ENCODE measurements at regions not wholly inside any gene's neighbourhood (a gene's known extent, or its start where the extent isn't known, plus 50 kb on each side); places are given as distances from the start of the nearest gene placed in this dataset.

- Histone ChIP-seq H3K27ac (no peak overlapping the region), H3K9me3 (ENCODE audit: insufficient read depth, low read depth) (no peaks in the 10 kb centered on the region), H3K36me3 (ENCODE audit: low read depth) (no peaks in the 10 kb centered on the region), H3K4me2 (no peak overlapping the region), H3K4me3 (no peak overlapping the region), H3K9me2 (ENCODE audit: insufficient read depth) (no peaks in the 10 kb centered on the region), H3K4me1 (replicated peaks; ENCODE audit: insufficient read depth) (no peaks in the 10 kb centered on the region), H3F3A (ENCODE audit: insufficient read depth, low read depth) (no peaks in the 10 kb centered on the region), H2AFZ (no peak overlapping the region), H4K20me1 (ENCODE audit: insufficient read depth) (no peaks in the 10 kb centered on the region), H3K27me3 (ENCODE audit: insufficient read depth, low read depth) (no peaks in the 10 kb centered on the region), H3K79me2 (ENCODE audit: low read depth) (no peaks in the 10 kb centered on the region)
- intact Hi-C loops (cut with micrococcal nuclease; ENCODE audit: unreplicated experiment) = no loop called here
- ChIA-PET POLR2A (ENCODE audit: unreplicated experiment) (no interaction called here), CTCF (no interaction called here)
- TF ChIP-seq CTCF (conservative IDR thresholded peaks at IDR 0.05) (no peak), EZH2 (IDR thresholded peaks at IDR 0.05; ENCODE audit: low read depth) (no peak)
- DNase-seq = no peak
- no TSS peak for BruUV-seq (replicated peaks)
Observed at GRCh38 chr3:18716101-18716500, 291.0 kb upstream of the SATB1 start.

- BruUV-seq (replicated peaks) = no TSS peak
- Histone ChIP-seq H3K4me2 (no peak overlapping the region), H3K4me3 (no peak overlapping the region), H3F3A (ENCODE audit: insufficient read depth, low read depth) (no peaks in the 10 kb centered on the region), H3K9me3 (ENCODE audit: insufficient read depth, low read depth) (no peaks in the 10 kb centered on the region), H3K9me2 (ENCODE audit: insufficient read depth) (no peaks in the 10 kb centered on the region), H2AFZ (no peak overlapping the region), H3K27me3 (ENCODE audit: insufficient read depth, low read depth) (no peaks in the 10 kb centered on the region), H3K4me1 (replicated peaks; ENCODE audit: insufficient read depth) (no peaks in the 10 kb centered on the region), H3K27ac (no peak overlapping the region), H3K79me2 (ENCODE audit: low read depth) (no peaks in the 10 kb centered on the region), H4K20me1 (ENCODE audit: insufficient read depth) (no peaks in the 10 kb centered on the region), H3K36me3 (ENCODE audit: low read depth) (no peaks in the 10 kb centered on the region)
- POLR2A ChIA-PET (ENCODE audit: unreplicated experiment) = no interaction called here
- no peak for DNase-seq
- CTCF ChIA-PET = no interaction called here
- no peak for TF ChIP-seq EZH2 (IDR thresholded peaks at IDR 0.05; ENCODE audit: low read depth)
- TF ChIP-seq CTCF (conservative IDR thresholded peaks at IDR 0.05) = no peak
- intact Hi-C loops (cut with micrococcal nuclease; ENCODE audit: unreplicated experiment) = no loop called here
Observed at GRCh38 chr3:18715208-18715607, 290.1 kb upstream of the SATB1 start.

- no peak for DNase-seq
- POLR2A ChIA-PET (ENCODE audit: unreplicated experiment) = no interaction called here
- intact Hi-C loops (cut with micrococcal nuclease; ENCODE audit: unreplicated experiment) = no loop called here
- no peak for TF ChIP-seq EZH2 (IDR thresholded peaks at IDR 0.05; ENCODE audit: low read depth)
- no peak for TF ChIP-seq CTCF (conservative IDR thresholded peaks at IDR 0.05)
- H3K4me1 ChIP-seq (replicated peaks; ENCODE audit: insufficient read depth) = no peaks in the 10 kb centered on the region
- no peaks in the 10 kb centered on the region for H4K20me1 ChIP-seq (ENCODE audit: insufficient read depth)
- no peak overlapping the region for H2AFZ ChIP-seq
- no peak overlapping the region for H3K27ac ChIP-seq
- H3K4me3 ChIP-seq = no peak overlapping the region
- H3F3A ChIP-seq (ENCODE audit: insufficient read depth, low read depth) = no peaks in the 10 kb centered on the region
- no peaks in the 10 kb centered on the region for H3K9me2 ChIP-seq (ENCODE audit: insufficient read depth)
- CTCF ChIA-PET = no interaction called here
- H3K79me2 ChIP-seq (ENCODE audit: low read depth) = no peaks in the 10 kb centered on the region
- H3K4me2 ChIP-seq = no peak overlapping the region
- no TSS peak for BruUV-seq (replicated peaks)
- H3K27me3 ChIP-seq (ENCODE audit: insufficient read depth, low read depth) = no peaks in the 10 kb centered on the region
- H3K36me3 ChIP-seq (ENCODE audit: low read depth) = no peaks in the 10 kb centered on the region
- H3K9me3 ChIP-seq (ENCODE audit: insufficient read depth, low read depth) = no peaks in the 10 kb centered on the region
Observed at GRCh38 chr3:18713577-18713951, 288.4 kb upstream of the SATB1 start.
